GM06990 (cell line): ENCODE measurements at regions not wholly inside any gene's neighbourhood (a gene's known extent, or its start where the extent isn't known, plus 50 kb on each side); places are given as distances from the start of the nearest gene placed in this dataset.
"Not testable (repeated sequence)": the region's sequence is repeated elsewhere in the genome, so short reads cannot be mapped to it uniquely, and the experiment has no call there.

ENCODE experiments used
- DNase-seq: peaks from one replicate; pipeline ENCODE4 v3.0.0-alpha.2; 2011; ENCODE audit not compliant: insufficient read length; ENCODE audit errors: extremely low read depth
- H3K27me3 ChIP-seq: replicated peaks from 2 replicates; pipeline ENCODE4 v1.6.0; 2011; ENCODE audit warnings: low read length; ENCODE audit not compliant: control insufficient read depth, insufficient read depth
- H3K36me3 ChIP-seq: 2 replicates; pipeline ENCODE4 v1.5.1; 2011; ENCODE audit warnings: low read length; ENCODE audit not compliant: control insufficient read depth, insufficient read depth
- H3K4me3 ChIP-seq: replicated peaks from 2 replicates; pipeline ENCODE4 v1.5.1; 2011; ENCODE audit warnings: low read depth, mild to moderate bottlenecking, control low read depth, low read length
- CTCF ChIP-seq: IDR thresholded peaks from 2 replicates; pipeline ENCODE4 v1.5.1; 2011; ENCODE audit warnings: low read length, control low read depth, mild to moderate bottlenecking, inconsistent platforms; ENCODE audit not compliant: insufficient read depth, poor library complexity, severe bottlenecking

GRCh38 chr14:105600195-105600938 is 74.0 kb downstream of the TMEM121 start:
- not testable (repeated sequence) for H3K36me3 ChIP-seq, DNase-seq, H3K27me3 ChIP-seq, H3K4me3 ChIP-seq

GRCh38 chr14:105600939-105601359 is 74.6 kb downstream of the TMEM121 start:
- H3K36me3 ChIP-seq = no peaks in the 10 kb centered on the region
- no peak for DNase-seq
- no peaks in the 10 kb centered on the region for H3K27me3 ChIP-seq
- no peak overlapping the region for H3K4me3 ChIP-seq
- TF ChIP-seq CTCF = no peak

GRCh38 chr14:105601360-105602242 is 75.2 kb downstream of the TMEM121 start:
- no peak for TF ChIP-seq CTCF
- H3K27me3 ChIP-seq = no peaks in the 10 kb centered on the region
- H3K4me3 ChIP-seq = no peak overlapping the region
- no peak for DNase-seq
- H3K36me3 ChIP-seq = no peaks in the 10 kb centered on the region

- DNase-seq = no peak
- Histone ChIP-seq H3K36me3 (no peaks in the 10 kb centered on the region), H3K4me3 (no peak overlapping the region), H3K27me3 (no peaks in the 10 kb centered on the region)
- TF ChIP-seq CTCF = no peak
Measured at GRCh38 chr14:105602243-105602750, 75.9 kb downstream of the TMEM121 start.

GRCh38 chr14:105602799-105603793 is 76.7 kb downstream of the TMEM121 start:
- TF ChIP-seq CTCF = no peak
- Histone ChIP-seq H3K4me3 (no peak overlapping the region), H3K27me3 (no peaks in the 10 kb centered on the region), H3K36me3 (no peaks in the 10 kb centered on the region)
- no peak for DNase-seq

GRCh38 chr14:105604531-105605463 is 78.4 kb downstream of the TMEM121 start:
- H3K4me3 ChIP-seq, H3K27me3 ChIP-seq, DNase-seq, H3K36me3 ChIP-seq: not testable (repeated sequence)
